Testis (tissue), 2 donors: ENCODE measurements at regions not wholly inside any gene's neighbourhood (a gene's known extent, or its start where the extent isn't known, plus 50 kb on each side); places are given as distances from the start of the nearest gene placed in this dataset.

Source experiments
- DNase-seq: peaks from one replicate; pipeline ENCODE4 v3.0.0-alpha.2; 2019
- H3K27ac ChIP-seq, 2 donors: fragments of 200-600 bp; sonication (generic); one replicate each; pipeline ENCODE4 v1.5.1; 2019
- H3K27me3 ChIP-seq: fragments of 200-600 bp; sonication (generic); one replicate; pipeline ENCODE4 v1.5.1; 2019
- H3K36me3 ChIP-seq: fragments of 200-600 bp; sonication (generic); one replicate; pipeline ENCODE4 v1.5.1; 2017; ENCODE audit warnings: low read depth; ENCODE audit errors: missing control alignments
- H3K4me1 ChIP-seq: fragments of 200-600 bp; sonication (generic); one replicate; pipeline ENCODE4 v1.5.1; 2019
- H3K4me3 ChIP-seq, 2 donors: fragments of 200-600 bp; sonication (generic); one replicate each; pipeline ENCODE4 v1.5.1; 2017 to 2019
- H3K9me3 ChIP-seq: fragments of 200-600 bp; sonication (generic); one replicate; pipeline ENCODE4 v1.5.1; 2017
- CTCF ChIP-seq, 3 experiments: fragments of 450-650 bp in 2 of 3; fragments of 200-600 bp in 1 of 3; sonication (generic) in 1 of 3; IDR thresholded peaks; one replicate each; pipeline ENCODE4 v1.5.1; 2016 to 2019; ENCODE audit warnings: antibody characterized with exemption in 3 of 3, mild to moderate bottlenecking in 2 of 3, moderate library complexity in 1 of 3
- POLR2A ChIP-seq: fragments of 450-650 bp; IDR thresholded peaks from one replicate; pipeline ENCODE4 v1.6.1; 2017; ENCODE audit warnings: antibody characterized with exemption, mild to moderate bottlenecking, moderate library complexity
- WGBS, 2 donors: methylation state at CpG; one replicate each; pipeline ENCODE4 v1.1.5; 2018; 5-methylcytosine and 5-hydroxymethylcytosine counted together
- intact Hi-C: fragments of 100-400 bp; cut with DNase I; formaldehyde crosslinking; loops from one replicate; pipeline ENCODE4 v1.15.1; 2023; ENCODE audit warnings: low total_unique reads

DNA sequence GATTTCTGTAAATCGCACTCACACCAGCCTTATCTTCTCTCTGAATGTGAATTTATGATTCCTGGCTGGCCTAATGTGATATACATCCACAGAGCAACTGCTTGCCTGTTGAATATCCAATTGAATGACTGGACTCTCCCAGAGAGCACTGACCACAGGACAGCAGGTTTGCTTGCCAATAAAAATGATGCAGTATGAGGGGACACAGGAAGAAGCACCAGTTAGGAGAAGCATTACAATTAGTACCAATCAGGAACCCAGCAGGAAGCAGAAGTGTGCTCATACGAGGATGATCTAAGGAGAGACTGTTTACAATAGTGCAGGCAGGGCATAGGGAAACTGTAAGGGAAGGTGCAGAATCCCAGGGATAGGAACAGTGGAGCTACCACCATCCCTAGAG is 127.2 kb upstream of the ZNF366 start:
- H3K9me3 ChIP-seq = no peaks in the 10 kb centered on the region
- 58 to 61% methylated on average over 2 of the region's 2 CpGs for WGBS, 2 donors
- H3K36me3 ChIP-seq = no peaks in the 10 kb centered on the region
- H3K4me3 ChIP-seq = no peak overlapping the region
- H3K4me1 ChIP-seq = no peaks in the 10 kb centered on the region
- intact Hi-C loops = no loop called here
- no peak for TF ChIP-seq CTCF (IDR thresholded peaks at IDR 0.05)
- no peak for TF ChIP-seq POLR2A
- no peak for DNase-seq
- no peaks in the 10 kb centered on the region for H3K27me3 ChIP-seq
- H3K27ac ChIP-seq = no peak overlapping the region

- no peak for DNase-seq
- Histone ChIP-seq H3K27me3 (no peaks in the 10 kb centered on the region), H3K27ac (no peak overlapping the region), H3K4me3 (no peak overlapping the region), H3K36me3 (no peaks in the 10 kb centered on the region), H3K4me1 (no peaks in the 10 kb centered on the region), H3K9me3 (no peaks in the 10 kb centered on the region)
- intact Hi-C loops = no loop called here
- WGBS, 2 donors = 63 to 89% methylated on average over 1 of the region's 1 CpG
- TF ChIP-seq CTCF (IDR thresholded peaks at IDR 0.05) (no peak), POLR2A (no peak)
Measured at GRCh38 chr5:72633649-72634048, 126.4 kb upstream of the ZNF366 start.

DNA sequence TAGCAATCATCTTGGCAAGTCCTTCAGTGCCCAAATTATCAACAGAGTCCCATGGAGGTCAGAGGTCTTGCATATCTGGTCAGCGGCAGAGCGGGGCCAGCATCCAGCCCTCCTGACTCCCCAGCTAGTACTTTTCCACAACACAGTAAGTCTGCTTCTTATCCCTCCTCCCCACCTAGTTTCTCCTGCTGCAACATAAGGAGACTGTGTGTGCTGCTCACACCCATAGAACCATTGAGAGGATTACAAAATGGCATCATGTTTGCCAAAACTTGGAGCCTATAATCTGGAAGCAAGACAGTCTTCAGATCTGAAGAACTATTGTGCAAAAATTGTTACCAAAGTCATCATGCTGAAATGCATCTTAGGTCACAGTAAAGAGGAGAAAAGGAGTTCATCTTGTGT is 125.8 kb upstream of the ZNF366 start:
- H3K27ac ChIP-seq = no peak overlapping the region
- H3K9me3 ChIP-seq = no peaks in the 10 kb centered on the region
- H3K4me1 ChIP-seq = no peaks in the 10 kb centered on the region
- H3K27me3 ChIP-seq = no peaks in the 10 kb centered on the region
- DNase-seq = no peak
- intact Hi-C loops = no loop called here
- no peak overlapping the region for H3K4me3 ChIP-seq
- WGBS, 2 donors = 56% methylated on average over 2 of the region's 2 CpGs
- H3K36me3 ChIP-seq = no peaks in the 10 kb centered on the region
- TF ChIP-seq POLR2A (no peak), CTCF (IDR thresholded peaks at IDR 0.05) (no peak)

GRCh38 chr5:72630721-72631120 is 123.5 kb upstream of the ZNF366 start:
- WGBS, 2 donors = 86 to 91% methylated on average over 6 of the region's 6 CpGs
- DNase-seq = no peak
- H3K27me3 ChIP-seq = no peaks in the 10 kb centered on the region
- H3K4me3 ChIP-seq = no peak overlapping the region
- H3K36me3 ChIP-seq = no peaks in the 10 kb centered on the region
- TF ChIP-seq POLR2A = no peak
- no peak for TF ChIP-seq CTCF (IDR thresholded peaks at IDR 0.05)
- H3K4me1 ChIP-seq = no peaks in the 10 kb centered on the region
- intact Hi-C loops = no loop called here
- H3K27ac ChIP-seq = no peak overlapping the region
- no peaks in the 10 kb centered on the region for H3K9me3 ChIP-seq

DNA sequence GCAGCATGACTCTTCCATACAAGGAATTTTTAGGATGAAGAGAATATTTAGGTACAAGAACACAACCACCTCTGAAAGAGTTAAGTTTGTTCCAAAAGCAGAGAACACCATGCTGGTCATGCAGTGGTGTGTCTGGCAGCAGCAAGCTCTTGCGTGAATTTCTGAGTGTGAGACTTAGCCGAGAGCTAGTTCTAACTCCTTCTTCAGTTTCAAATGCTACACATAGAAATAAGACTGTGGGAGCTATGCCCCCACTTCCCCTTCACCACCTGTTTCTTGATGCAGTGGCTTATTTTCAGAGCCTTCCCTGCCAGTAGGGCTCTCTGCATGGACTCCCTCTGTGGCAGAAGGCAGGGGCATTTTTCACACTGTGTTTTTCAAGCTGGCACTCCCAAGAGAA is 122.9 kb upstream of the ZNF366 start:
- Histone ChIP-seq H3K27ac (no peak overlapping the region), H3K36me3 (no peaks in the 10 kb centered on the region), H3K4me3 (no peak overlapping the region), H3K9me3 (no peaks in the 10 kb centered on the region), H3K4me1 (no peaks in the 10 kb centered on the region), H3K27me3 (no peaks in the 10 kb centered on the region)
- intact Hi-C loops = no loop called here
- 45 to 66% methylated on average over 2 of the region's 2 CpGs for WGBS, 2 donors
- no peak for DNase-seq
- TF ChIP-seq POLR2A (no peak), CTCF (IDR thresholded peaks at IDR 0.05) (no peak)
